Stomach (tissue), 4 donors: ENCODE measurements at regions not wholly inside any gene's neighbourhood (a gene's known extent, or its start where the extent isn't known, plus 50 kb on each side); places are given as distances from the start of the nearest gene placed in this dataset.

Experiments used
- EP300 ChIP-seq: sonication (generic); formaldehyde crosslinking; IDR thresholded peaks from one replicate; pipeline ENCODE4 v1.6.1; 2017; ENCODE audit warnings: antibody characterized with exemption
- POLR2A ChIP-seq, 4 donors: fragments of 450-650 bp; IDR thresholded peaks; one replicate each; pipeline ENCODE4 v1.6.1; 2016; ENCODE audit warnings: antibody characterized with exemption in 4 of 4, control low read depth in 2 of 4, mild to moderate bottlenecking in 1 of 4, moderate library complexity in 1 of 4
- POLR2AphosphoS5 ChIP-seq, 3 donors: sonication (generic); formaldehyde crosslinking; IDR thresholded peaks; one replicate each; pipeline ENCODE4 v1.6.1; 2016; ENCODE audit warnings: antibody characterized with exemption in 3 of 3
- TF ChIP-seq, protein P1 (sequence below), 7 experiments: fragments of 450-650 bp in 4 of 7; fragments of 200-600 bp in 3 of 7; sonication (generic) in 3 of 7; IDR thresholded peaks; one replicate each; pipeline ENCODE4 v1.5.1; 2016 to 2019; ENCODE audit warnings: antibody characterized with exemption in 7 of 7, control low read depth in 2 of 7, mild to moderate bottlenecking in 1 of 7

DNA sequence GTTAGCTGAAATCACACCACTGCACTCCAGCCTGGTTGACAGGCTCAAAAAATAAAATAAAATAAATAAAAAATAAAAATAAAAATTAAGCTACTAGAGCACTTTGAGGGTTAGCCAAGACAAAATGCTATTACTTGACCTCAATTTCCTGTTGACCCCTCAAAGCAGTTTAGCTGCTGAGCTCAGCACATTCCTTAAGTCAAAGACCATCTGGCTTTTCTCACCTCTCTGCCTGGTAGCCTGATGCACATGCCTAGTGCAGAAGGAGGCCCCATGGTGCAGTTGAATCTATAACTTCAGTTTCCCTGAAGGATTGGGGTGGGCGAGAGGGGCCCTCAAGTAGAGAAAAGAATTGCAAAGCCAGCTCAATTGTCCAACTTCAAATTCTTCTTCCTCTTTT, 211.1 kb upstream of the GALNT17 start:
- no peak for TF ChIP-seq POLR2A (IDR thresholded peaks at IDR 0.05)
- TF ChIP-seq, protein P1, sequence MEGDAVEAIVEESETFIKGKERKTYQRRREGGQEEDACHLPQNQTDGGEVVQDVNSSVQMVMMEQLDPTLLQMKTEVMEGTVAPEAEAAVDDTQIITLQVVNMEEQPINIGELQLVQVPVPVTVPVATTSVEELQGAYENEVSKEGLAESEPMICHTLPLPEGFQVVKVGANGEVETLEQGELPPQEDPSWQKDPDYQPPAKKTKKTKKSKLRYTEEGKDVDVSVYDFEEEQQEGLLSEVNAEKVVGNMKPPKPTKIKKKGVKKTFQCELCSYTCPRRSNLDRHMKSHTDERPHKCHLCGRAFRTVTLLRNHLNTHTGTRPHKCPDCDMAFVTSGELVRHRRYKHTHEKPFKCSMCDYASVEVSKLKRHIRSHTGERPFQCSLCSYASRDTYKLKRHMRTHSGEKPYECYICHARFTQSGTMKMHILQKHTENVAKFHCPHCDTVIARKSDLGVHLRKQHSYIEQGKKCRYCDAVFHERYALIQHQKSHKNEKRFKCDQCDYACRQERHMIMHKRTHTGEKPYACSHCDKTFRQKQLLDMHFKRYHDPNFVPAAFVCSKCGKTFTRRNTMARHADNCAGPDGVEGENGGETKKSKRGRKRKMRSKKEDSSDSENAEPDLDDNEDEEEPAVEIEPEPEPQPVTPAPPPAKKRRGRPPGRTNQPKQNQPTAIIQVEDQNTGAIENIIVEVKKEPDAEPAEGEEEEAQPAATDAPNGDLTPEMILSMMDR (IDR thresholded peaks at IDR 0.05): no peak
- no peak for TF ChIP-seq EP300
- no peak for TF ChIP-seq POLR2AphosphoS5 (IDR thresholded peaks at IDR 0.05)
